ENCODE measurements at regions not wholly inside any gene's neighbourhood (a gene's known extent, or its start where the extent isn't known, plus 50 kb on each side); places are given as distances from the start of the nearest gene placed in this dataset.

- no peak for DNase-seq (ENCODE audit: low read depth, low spot score)
- Histone ChIP-seq H3K4me3 (no peak overlapping the region), H3K9ac (ENCODE audit: control insufficient read depth, insufficient read depth, low read length) (no peak overlapping the region), H3K27me3 (replicated peaks in 1 of 2; ENCODE audit: control insufficient read depth in 2 of 2, insufficient read depth in 2 of 2, low read length in 1 of 2) (no peaks in the 10 kb centered on the region), H3K4me2 (ENCODE audit: control insufficient read depth, insufficient read depth) (no peak overlapping the region), H3K27ac (ENCODE audit: control insufficient read depth, insufficient read depth) (no peak overlapping the region), H3K36me3 (ENCODE audit: control insufficient read depth in 2 of 2, insufficient read depth in 2 of 2, low read length in 1 of 2) (no peaks in the 10 kb centered on the region), H3K9me3 (replicated peaks; ENCODE audit: control insufficient read depth, insufficient read depth, low read length) (no peaks in the 10 kb centered on the region), H2AFZ (ENCODE audit: control insufficient read depth, low read depth, low read length) (no peak overlapping the region), H3K4me1 (ENCODE audit: control insufficient read depth, insufficient read depth, low read length) (no peaks in the 10 kb centered on the region), H4K20me1 (ENCODE audit: control insufficient read depth, insufficient read depth) (no peaks in the 10 kb centered on the region), H3K79me2 (ENCODE audit: control insufficient read depth, insufficient read depth, low read length) (no peaks in the 10 kb centered on the region)
- no peak for FAIRE-seq
- ChIA-PET CTCF (no interaction called here), RAD21 (ENCODE audit: unreplicated experiment) (no interaction called here), SMC1A (ENCODE audit: uncharacterized antibody, unreplicated experiment) (no interaction called here), POLR2A (no interaction called here)
- in situ Hi-C loops (cut with MboI), result no loop called here
- TF ChIP-seq ELK1 (IDR thresholded peaks at IDR 0.05; ENCODE audit: low read depth, low read length) (no peak), ASH2L (IDR thresholded peaks at IDR 0.05; ENCODE audit: borderline replicate concordance, low read depth) (no peak), E4F1 (IDR thresholded peaks at IDR 0.05; ENCODE audit: borderline replicate concordance, partially characterized antibody) (no peak)
- intact Hi-C loops (cut with micrococcal nuclease; ENCODE audit: unreplicated experiment), result no loop called here
- no TSS peak for BruUV-seq (replicated peaks)
- no peak for ATAC-seq
- 29% methylated on average over 1 of the region's 1 CpG for WGBS (ENCODE audit: insufficient coverage, insufficient replicate concordance, low lambda C conversion rate, missing lambda C conversion rate)
Observed at GRCh38 chr5:82993416-82993815, 83.8 kb downstream of the TMEM167A start.

- Histone ChIP-seq H3K9me3 (replicated peaks; ENCODE audit: control insufficient read depth, insufficient read depth, low read length) (no peaks in the 10 kb centered on the region), H3K9ac (ENCODE audit: control insufficient read depth, insufficient read depth, low read length) (no peak overlapping the region), H4K20me1 (ENCODE audit: control insufficient read depth, insufficient read depth) (no peaks in the 10 kb centered on the region), H3K27me3 (replicated peaks in 1 of 2; ENCODE audit: control insufficient read depth in 2 of 2, insufficient read depth in 2 of 2, low read length in 1 of 2) (no peaks in the 10 kb centered on the region), H3K4me1 (ENCODE audit: control insufficient read depth, insufficient read depth, low read length) (no peaks in the 10 kb centered on the region), H2AFZ (ENCODE audit: control insufficient read depth, low read depth, low read length) (no peak overlapping the region), H3K36me3 (ENCODE audit: control insufficient read depth in 2 of 2, insufficient read depth in 2 of 2, low read length in 1 of 2) (no peaks in the 10 kb centered on the region), H3K4me2 (ENCODE audit: control insufficient read depth, insufficient read depth) (no peak overlapping the region), H3K27ac (ENCODE audit: control insufficient read depth, insufficient read depth) (no peak overlapping the region), H3K79me2 (ENCODE audit: control insufficient read depth, insufficient read depth, low read length) (no peaks in the 10 kb centered on the region), H3K4me3 (no peak overlapping the region)
- FAIRE-seq (no peak), ATAC-seq (no peak), DNase-seq (ENCODE audit: low read depth, low spot score) (no peak)
- TF ChIP-seq NFIC (IDR thresholded peaks at IDR 0.05; ENCODE audit: low read depth, low read length), result no peak
- no TSS peak for BruUV-seq (replicated peaks)
- ChIA-PET CTCF (no interaction called here), RAD21 (ENCODE audit: unreplicated experiment) (no interaction called here), POLR2A (interaction anchor here (0.5 to 1.1 kb wide), 3 partner anchors 19 to 777 kb away, joined by 3 to 4 read pairs (median 3); no protein-coding TSS in a partner anchor), SMC1A (ENCODE audit: uncharacterized antibody, unreplicated experiment) (no interaction called here)
- intact Hi-C loops (cut with micrococcal nuclease; ENCODE audit: unreplicated experiment), result no loop called here
- in situ Hi-C loops (cut with MboI), result no loop called here
- WGBS (ENCODE audit: insufficient coverage, insufficient replicate concordance, low lambda C conversion rate, missing lambda C conversion rate), result 63% methylated on average over 4 of the region's 4 CpGs
Observed at GRCh38 chr5:82992646-82993045, 84.5 kb downstream of the TMEM167A start.

Measured in GM12878 (cell line).